ENCODE measurements at regions not wholly inside any gene's neighbourhood (a gene's known extent, or its start where the extent isn't known, plus 50 kb on each side); places are given as distances from the start of the nearest gene placed in this dataset.
"Not testable (repeated sequence)": the region's sequence is repeated elsewhere in the genome, so short reads cannot be mapped to it uniquely, and the experiment has no call there.

GRCh38 chr17:15828727-15829314, 96.7 kb downstream of the TBC1D26 start:
- not testable (repeated sequence) for TF ChIP-seq POLR2A (IDR thresholded peaks at IDR 0.05)
- TF ChIP-seq CTCF (IDR thresholded peaks at IDR 0.05): peak; percentile 59 to 91 (median 84)

Data from tibial nerve (tissue), 3 donors.